ENCODE measurements at regions not wholly inside any gene's neighbourhood (a gene's known extent, or its start where the extent isn't known, plus 50 kb on each side); places are given as distances from the start of the nearest gene placed in this dataset.

DNA sequence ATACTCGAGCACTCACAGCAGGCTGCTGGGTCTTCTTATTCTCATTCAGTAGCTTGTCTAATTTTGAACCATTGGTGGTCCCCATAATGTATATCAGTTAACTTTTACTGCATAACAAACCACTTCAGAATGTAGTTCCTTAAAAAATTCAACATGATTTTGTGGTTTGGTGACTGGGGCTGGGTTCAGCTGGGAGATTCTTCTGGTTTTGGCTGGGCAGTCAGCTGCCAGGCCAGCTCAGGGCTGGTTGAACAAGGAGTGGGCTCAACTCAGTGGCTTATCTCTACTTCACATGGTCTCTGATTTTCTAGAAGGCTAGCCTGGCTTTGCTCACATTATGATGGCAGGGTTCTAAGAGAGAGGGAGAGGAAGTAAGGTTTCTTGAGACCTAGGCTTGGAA lies 292.4 kb upstream of the CHD6 start:
- TF ChIP-seq, protein P1, sequence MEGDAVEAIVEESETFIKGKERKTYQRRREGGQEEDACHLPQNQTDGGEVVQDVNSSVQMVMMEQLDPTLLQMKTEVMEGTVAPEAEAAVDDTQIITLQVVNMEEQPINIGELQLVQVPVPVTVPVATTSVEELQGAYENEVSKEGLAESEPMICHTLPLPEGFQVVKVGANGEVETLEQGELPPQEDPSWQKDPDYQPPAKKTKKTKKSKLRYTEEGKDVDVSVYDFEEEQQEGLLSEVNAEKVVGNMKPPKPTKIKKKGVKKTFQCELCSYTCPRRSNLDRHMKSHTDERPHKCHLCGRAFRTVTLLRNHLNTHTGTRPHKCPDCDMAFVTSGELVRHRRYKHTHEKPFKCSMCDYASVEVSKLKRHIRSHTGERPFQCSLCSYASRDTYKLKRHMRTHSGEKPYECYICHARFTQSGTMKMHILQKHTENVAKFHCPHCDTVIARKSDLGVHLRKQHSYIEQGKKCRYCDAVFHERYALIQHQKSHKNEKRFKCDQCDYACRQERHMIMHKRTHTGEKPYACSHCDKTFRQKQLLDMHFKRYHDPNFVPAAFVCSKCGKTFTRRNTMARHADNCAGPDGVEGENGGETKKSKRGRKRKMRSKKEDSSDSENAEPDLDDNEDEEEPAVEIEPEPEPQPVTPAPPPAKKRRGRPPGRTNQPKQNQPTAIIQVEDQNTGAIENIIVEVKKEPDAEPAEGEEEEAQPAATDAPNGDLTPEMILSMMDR (conservative IDR thresholded peaks at IDR 0.05) = no peak
- no peak for TF ChIP-seq ZFX (IDR thresholded peaks at IDR 0.05)

Measured in C4-2B (cell line).